LNCaP clone FGC (cell line): ENCODE measurements at regions not wholly inside any gene's neighbourhood (a gene's known extent, or its start where the extent isn't known, plus 50 kb on each side); places are given as distances from the start of the nearest gene placed in this dataset.

Experiments used
- DNase-seq: peaks from one replicate; pipeline ENCODE4 v3.0.0-alpha.2; 2011; ENCODE audit warnings: low read depth
- H3K4me3 ChIP-seq: 2 replicates; pipeline ENCODE4 v1.5.1; 2011; ENCODE audit warnings: mild to moderate bottlenecking, low read depth, low read length, control low read depth
- TF ChIP-seq, protein P1 (sequence below): IDR thresholded peaks from 2 replicates; pipeline ENCODE4 v1.5.1; 2012; ENCODE audit warnings: mild to moderate bottlenecking; ENCODE audit not compliant: control insufficient read depth, insufficient read depth; ENCODE audit errors: extremely low read depth

DNA sequence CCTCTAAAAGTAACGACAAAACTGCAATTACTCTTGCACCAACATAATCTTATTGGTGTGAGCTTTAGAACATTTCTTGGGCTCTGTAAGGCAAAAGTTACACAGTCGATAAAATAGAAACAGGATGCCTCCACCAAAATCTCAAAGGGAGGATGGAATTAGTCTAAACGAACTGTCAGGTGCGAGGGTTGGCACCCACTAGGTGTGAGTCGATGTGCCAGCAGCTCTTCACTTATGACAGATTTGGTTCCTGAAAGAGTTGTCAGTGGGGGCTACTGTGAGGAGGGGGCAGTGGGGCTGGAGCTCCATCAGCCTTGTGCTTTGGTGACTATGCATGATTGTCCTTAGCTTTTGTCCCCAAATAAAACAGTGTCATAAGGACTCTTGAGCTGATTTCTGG, 422.9 kb downstream of the TMEM114 start:
- TF ChIP-seq, protein P1, sequence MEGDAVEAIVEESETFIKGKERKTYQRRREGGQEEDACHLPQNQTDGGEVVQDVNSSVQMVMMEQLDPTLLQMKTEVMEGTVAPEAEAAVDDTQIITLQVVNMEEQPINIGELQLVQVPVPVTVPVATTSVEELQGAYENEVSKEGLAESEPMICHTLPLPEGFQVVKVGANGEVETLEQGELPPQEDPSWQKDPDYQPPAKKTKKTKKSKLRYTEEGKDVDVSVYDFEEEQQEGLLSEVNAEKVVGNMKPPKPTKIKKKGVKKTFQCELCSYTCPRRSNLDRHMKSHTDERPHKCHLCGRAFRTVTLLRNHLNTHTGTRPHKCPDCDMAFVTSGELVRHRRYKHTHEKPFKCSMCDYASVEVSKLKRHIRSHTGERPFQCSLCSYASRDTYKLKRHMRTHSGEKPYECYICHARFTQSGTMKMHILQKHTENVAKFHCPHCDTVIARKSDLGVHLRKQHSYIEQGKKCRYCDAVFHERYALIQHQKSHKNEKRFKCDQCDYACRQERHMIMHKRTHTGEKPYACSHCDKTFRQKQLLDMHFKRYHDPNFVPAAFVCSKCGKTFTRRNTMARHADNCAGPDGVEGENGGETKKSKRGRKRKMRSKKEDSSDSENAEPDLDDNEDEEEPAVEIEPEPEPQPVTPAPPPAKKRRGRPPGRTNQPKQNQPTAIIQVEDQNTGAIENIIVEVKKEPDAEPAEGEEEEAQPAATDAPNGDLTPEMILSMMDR, result no peak
- H3K4me3 ChIP-seq, result no peak overlapping the region
- no peak for DNase-seq

DNA sequence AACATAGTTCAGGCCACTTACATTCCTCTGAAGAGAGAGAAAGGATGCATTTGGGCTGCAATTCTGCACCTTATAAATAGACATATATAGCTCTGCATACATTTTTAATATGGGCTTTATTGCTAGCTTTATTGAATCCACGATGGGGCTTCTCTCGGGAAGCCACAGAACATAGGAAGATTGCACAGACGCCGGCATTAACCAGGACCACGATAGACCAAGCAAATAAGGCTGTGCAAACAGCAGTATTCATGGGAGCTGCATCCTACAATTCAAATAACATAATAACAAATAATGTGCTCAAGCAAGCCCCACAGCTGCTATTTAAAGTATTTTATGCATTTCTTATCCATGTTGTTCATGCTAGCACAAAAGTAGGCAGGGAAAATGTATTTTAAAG, 432.3 kb downstream of the TMEM114 start:
- DNase-seq, result no peak
- TF ChIP-seq, protein P1, result no peak
- no peak overlapping the region for H3K4me3 ChIP-seq

GRCh38 chr16:8155275-8155674, 435.0 kb downstream of the TMEM114 start:
- H3K4me3 ChIP-seq, result no peak overlapping the region
- DNase-seq, result no peak
- TF ChIP-seq, protein P1, result no peak

- TF ChIP-seq, protein P1, result no peak
- no peak for DNase-seq
- H3K4me3 ChIP-seq, result no peak overlapping the region
Measured at GRCh38 chr16:8146256-8147012, 443.9 kb downstream of the TMEM114 start.

- no peak overlapping the region for H3K4me3 ChIP-seq
- TF ChIP-seq, protein P1, result no peak
- DNase-seq, result no peak
Measured at GRCh38 chr16:8138666-8139065, 451.6 kb downstream of the TMEM114 start.

DNA sequence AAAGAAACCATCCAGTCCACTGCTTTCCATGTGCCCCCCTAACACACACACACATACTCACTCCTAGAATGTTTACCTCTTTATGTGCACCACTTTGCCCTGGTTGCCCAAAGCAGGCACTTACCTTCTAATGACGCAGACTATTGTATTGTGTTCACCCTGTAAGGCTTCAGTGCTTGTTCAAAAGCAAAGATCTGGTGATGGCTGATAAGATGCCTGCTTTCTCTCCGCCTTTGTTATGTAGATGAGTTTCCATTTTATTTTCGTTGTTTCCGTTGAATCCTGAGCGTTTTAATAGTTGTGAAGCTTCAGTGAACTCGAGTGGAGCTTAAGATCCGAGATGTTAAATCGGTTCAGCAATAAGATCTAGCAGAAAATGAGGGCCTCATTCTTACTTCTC, 452.7 kb downstream of the TMEM114 start:
- TF ChIP-seq, protein P1, result no peak
- H3K4me3 ChIP-seq, result no peak overlapping the region
- DNase-seq, result no peak

- no peak overlapping the region for H3K4me3 ChIP-seq
- TF ChIP-seq, protein P1, result no peak
- DNase-seq, result no peak
Measured at GRCh38 chr16:8130197-8130596, 460.1 kb downstream of the TMEM114 start.
